ENCODE measurements at regions not wholly inside any gene's neighbourhood (a gene's known extent, or its start where the extent isn't known, plus 50 kb on each side); places are given as distances from the start of the nearest gene placed in this dataset.
A peak's percentile ranks its signal among the peaks of the same experiment; 100 is the strongest.

GRCh38 chr6:104321301-104321700, 538.4 kb downstream of the HACE1 start:
- DNase-seq: no peak

GRCh38 chr6:104320896-104321295, 538.8 kb downstream of the HACE1 start:
- DNase-seq: no peak

DNA sequence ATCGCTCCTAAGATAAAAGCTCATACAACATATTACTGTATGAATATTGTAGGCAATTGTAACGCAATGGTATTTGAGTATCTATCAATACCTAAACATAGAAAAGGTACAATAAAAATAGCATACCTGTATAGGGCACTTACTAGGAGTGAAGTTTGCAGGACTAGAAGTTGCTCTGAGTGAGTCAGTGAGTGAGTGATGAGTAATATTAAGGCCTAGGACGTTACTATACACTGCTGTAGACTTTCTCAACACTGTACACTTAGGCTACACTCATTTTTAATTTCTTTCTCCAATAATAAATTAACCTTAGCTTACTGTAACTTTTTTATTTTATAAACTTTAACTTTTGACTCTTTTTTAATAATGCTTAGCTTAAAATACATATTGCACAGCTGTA, 546.9 kb downstream of the HACE1 start:
- DNase-seq: no peak

DNA sequence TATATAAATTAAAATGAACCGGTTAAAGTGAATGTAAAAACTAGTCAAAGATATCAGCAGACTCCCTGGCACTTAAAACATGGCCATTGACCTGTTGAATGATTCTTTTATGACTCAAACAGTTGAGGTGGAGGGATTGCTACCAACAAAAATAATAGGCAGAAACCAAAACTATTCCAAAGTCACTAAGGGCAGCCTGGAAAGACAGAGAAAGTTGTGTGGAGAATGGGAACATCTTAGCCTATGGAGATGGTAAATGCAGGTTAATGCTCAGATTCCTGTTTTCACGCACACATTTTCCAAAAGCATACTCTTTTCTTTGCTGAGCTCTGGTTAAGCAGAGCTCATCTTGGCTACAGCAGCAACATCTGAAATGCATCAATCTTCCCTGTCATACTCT, 553.5 kb downstream of the HACE1 start:
- DNase-seq: no peak

DNA sequence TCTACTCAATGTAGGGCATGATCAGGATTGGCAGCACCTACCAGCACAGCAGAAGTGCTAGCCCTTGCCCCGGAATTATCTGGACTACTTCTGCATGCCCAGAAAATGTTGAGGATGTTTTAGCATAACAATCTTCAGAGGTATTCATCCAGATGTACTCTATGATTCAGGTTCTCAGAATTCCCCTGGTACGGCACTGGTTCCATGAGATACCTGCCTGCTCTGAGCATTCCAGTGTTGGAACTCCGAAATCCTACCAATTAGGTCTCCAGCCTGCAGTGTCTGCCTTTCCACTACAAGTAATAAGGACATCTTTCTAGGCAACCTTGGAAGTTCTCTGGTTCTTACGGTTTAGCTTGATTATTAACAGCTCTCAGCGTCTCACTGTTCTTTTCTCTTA, 554.5 kb downstream of the HACE1 start:
- DNase-seq: no peak

DNA sequence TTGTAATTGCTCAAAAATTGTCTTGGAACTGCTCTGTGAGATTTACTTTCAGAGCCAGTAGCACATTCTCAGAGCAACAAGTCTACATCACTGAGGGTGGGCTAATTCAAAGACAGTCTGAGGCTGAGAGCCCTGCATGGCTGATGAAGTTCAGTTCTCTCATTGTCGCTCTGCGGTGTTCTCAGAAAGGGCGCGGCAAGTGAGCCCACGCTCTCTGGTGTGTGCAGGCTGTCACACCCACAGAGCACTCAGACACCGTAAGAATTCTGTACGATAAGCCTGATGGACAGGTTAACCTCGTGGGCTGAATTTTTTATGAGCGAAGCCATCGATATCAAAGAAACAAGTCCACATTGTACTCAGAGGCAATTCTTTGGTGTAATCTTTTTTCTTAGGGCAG, 557.8 kb downstream of the HACE1 start:
- no peak for DNase-seq

DNA sequence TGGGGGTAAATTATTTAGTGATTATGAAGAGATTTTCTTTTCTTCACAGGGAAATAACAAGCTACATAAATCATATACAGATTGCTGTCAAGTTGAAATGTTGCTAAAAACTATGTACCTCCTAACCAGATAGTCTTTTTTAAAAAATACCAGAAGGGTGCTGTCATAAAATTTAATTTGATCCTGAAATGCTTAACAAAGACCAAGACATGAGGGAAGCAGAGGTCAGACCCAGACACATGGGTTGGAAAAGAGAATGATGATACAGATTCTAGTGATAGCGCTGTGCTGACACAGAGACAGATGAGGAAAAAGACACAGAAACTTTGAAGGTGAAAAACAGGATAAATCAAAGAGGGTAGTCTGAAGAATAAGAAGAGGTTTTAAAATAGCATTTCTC, 573.1 kb downstream of the HACE1 start:
- DNase-seq: no peak

- no peak for DNase-seq
Observed at GRCh38 chr6:104284872-104285271, 574.8 kb downstream of the HACE1 start.

DNA sequence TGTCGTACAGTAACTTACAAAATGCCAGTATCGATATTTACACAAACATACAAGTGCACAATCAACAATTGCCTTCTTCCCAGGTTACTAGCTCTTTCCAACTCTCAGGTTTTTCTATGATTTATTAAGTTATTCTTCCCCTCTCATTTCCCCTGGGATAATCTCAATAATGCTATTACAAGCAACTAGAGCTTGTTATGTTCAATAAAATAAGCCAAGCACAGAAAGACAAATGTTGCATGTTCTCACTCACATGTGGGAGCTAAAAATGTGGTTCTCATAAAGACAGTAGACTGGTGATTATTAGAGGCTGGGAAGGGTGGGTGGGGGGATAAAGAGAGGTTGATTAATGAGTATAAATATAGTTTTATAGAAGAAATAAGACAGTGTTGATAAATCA, 577.1 kb downstream of the HACE1 start:
- no peak for DNase-seq

DNA sequence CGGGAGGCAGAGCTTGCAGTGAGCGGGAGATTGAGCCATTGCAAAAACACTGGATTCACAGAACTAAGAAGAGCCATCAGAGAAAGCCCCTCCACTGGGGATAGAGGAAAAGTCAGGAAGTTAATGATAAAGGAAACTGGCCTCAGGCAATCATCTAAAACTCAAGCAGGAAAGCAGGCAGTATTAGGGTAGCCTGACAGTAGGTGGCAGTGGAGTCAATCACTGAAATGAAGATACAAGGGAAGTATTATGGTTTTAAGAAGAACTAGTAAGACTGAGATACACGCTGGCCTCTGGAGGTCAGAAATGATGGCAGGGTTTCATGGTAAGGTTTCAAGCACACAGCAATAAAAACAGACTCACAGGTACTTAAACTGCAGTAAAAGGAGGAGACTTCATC, 578.3 kb downstream of the HACE1 start:
- no peak for DNase-seq

GRCh38 chr6:104268389-104268788, 591.3 kb downstream of the HACE1 start:
- DNase-seq: no peak

DNA sequence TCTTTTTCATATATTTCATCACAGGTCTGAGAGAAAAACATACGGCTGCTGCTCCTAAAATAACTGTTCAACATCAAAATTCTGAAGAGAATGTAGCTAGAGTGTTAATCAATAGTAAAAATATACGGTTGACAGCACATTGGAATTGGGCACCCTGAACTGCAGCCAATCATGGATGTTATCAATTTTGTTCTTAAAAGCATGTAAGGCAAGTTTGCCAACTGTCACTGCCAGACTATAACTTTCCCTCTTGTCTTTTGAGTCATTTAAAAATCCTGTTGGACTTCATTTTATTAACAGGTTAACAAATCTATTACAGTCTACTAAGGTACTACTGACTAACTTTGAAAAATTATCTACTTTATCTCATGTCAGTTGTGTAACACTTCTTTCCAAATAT, 592.8 kb downstream of the HACE1 start:
- no peak for DNase-seq

DNA sequence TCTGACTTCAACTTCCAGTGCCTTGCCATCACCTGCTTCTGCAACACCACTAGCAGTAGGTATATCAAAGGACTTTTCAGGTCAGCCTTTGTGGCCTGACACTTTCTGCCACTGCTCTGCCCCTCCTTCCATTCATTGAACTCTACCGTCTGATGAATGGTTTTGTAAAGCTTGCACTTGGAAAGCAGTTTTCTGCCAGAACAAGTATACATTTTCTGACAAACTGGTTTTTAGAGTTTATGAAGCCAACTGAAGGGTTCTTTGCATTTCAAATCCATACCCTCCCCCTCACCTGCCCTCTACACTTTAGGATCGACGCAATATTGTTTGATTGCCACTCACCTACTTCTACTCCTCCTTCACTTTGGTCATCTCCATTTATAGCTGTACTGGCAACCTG, 603.1 kb downstream of the HACE1 start:
- DNase-seq: no peak

DNA sequence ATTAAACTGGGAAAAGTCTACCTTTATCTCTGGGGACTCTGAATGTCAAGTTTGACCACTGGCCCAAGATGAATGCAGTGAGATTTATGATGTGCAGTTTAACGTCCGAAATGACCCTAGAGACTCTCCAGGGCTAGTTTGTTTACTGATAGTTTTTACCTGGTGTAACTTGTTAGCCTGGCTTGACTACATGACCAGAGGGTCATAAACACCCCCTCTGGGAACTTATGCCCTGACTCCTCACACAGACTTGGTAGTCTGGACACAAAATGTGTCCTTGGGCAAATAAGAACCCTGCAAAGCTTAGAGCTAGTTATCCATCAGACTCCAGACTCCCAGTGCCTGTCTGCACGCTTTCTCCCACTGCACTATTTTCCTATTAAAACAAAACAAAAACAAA, 606.5 kb downstream of the HACE1 start:
- no peak for DNase-seq

DNA sequence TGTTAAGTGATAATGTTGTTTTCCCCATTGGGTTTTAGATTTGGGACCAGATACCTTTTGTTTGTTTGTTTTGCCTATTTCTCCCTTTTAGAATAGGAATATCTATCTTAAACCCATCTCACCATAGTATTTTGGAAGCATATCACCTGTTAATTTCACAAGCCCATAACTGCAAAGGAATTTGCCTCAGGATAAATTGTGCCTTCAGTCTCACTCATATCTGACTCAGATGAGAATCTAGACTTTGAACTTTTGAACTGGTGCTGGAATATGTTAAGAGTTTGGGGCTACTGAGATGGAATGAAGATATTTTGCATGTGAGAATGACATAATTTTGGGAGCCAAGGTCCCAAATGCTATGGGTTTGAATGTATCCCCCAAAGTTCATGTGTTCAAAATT, 607.4 kb downstream of the HACE1 start:
- no peak for DNase-seq

DNA sequence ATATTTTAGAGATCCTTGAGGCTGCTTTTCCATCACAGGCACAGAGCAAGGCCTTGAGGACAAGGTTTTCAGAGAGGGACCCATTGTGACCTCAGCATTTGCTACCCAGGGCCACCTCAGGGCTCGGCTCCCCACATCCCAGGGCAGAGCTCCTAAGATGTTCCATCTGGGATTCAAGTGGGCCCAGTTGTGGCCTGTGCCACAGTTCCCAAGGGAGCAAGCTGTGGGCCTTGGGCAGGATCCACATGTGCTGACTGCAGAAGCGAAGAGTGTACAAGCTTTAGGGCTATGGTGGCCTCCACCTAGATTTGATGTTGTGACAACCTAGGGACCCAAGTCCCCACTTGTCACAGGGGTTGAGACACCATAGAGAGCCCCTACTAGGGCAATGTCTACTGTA, 608.1 kb downstream of the HACE1 start:
- DNase-seq: no peak

GRCh38 chr6:104240865-104241264, 618.9 kb downstream of the HACE1 start:
- no peak for DNase-seq

DNA sequence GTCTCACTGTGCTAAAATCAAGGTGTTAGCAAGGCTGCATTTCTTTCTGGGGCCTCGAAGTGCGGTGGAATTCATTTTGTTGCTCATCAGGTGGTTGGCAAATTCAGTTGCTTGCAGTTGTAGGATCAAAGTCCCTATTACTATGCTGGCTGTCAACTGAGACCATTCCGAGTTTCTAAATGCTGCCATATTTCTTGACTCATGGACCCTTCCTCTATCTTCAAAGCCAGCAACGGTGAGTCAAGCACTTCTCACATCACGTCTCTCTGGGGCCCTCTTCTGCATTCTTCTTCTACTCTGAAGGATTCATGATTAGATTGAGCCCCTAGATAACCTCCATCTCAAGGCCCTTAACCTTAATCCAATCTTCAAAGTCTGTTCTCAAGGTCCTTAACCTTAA, 619.7 kb downstream of the HACE1 start:
- no peak for DNase-seq

- DNase-seq: no peak
Observed at GRCh38 chr6:104229057-104229456, 630.7 kb downstream of the HACE1 start.

DNA sequence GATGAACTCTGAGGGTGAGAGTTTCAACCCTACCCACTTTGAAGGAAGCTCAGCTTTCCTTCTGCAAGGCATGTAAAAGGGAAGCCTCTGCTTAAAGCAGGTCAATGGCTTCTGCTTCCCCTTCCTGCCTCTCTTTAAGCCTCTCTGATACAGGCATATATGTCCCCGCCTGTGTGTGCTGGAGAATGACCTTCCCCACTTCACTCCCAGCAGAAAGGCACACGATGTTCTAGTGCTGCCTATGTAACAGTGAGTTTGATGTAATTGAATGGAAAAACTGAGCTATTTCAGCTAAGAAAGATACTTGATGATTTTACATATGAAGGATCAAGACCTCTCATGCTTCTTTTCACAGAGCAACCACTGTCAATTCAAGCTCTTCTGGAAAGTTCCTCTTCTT, 632.2 kb downstream of the HACE1 start:
- DNase-seq: no peak

DNA sequence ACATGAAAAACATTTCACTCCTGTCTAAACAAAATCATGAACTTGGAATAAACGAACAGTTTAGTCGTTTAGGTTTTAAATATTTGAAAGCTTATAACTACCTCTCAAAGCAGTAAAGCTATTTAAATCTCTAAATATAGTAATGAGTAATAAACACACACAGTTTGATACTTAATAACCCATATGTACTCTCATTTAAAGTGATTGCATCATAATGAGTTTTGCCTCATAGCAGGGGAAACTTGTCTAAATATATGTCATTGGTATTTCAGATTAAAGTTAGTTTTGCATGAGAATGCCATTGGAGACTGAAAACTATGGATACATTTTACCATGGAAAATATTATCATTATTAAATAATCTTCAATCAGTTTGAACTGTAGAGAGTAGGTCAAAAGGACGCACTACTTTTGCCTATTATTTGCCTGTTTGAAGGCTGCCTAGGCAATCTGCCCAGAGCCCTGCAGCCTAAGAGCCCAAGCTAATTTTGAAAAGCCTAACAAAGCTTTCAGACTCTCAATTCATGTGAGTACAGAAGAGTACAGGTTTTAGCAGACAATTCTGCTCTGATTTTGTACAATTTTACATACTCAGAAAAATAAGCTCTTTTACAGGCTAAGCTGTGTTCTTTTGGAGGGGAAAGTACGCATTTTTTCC, 632.8 kb downstream of the HACE1 start:
- no peak for DNase-seq

- DNase-seq: no peak
Observed at GRCh38 chr6:104218116-104218515, 641.6 kb downstream of the HACE1 start.

- peak; percentile 12 for DNase-seq
Observed at GRCh38 chr6:104214901-104215300, 644.8 kb downstream of the HACE1 start.

GRCh38 chr6:104212977-104213668, 646.6 kb downstream of the HACE1 start:
- peak; percentile 15 for DNase-seq
